Keratinocyte (primary cell): ENCODE measurements at regions not wholly inside any gene's neighbourhood (a gene's known extent, or its start where the extent isn't known, plus 50 kb on each side); places are given as distances from the start of the nearest gene placed in this dataset.

Experiments
- CTCF ChIP-seq, 3 experiments: IDR thresholded peaks in 1 of 3; conservative IDR thresholded peaks in 1 of 3; optimal IDR thresholded peaks in 1 of 3; 2 replicates in 2 of 3; 3 replicates in 1 of 3; pipeline versions ENCODE3 to v1.5.1; 2011; ENCODE audit warnings: low read length in 3 of 3, mild to moderate bottlenecking in 3 of 3, moderate library complexity in 2 of 3, control low read depth in 1 of 3, inconsistent platforms in 1 of 3; ENCODE audit not compliant: insufficient read depth in 2 of 3; ENCODE audit errors: extremely low read depth in 1 of 3
- EZH2 ChIP-seq: IDR thresholded peaks from one replicate; pipeline ENCODE4 v1.6.1; 2012; ENCODE audit warnings: inconsistent platforms, mild to moderate bottlenecking, low read length, moderate library complexity

GRCh38 chr14:98185036-98185435 is 1087.0 kb downstream of the BCL11B start:
- TF ChIP-seq CTCF (optimal IDR thresholded peaks at IDR 0.05 in 1 of 3, IDR thresholded peaks at IDR 0.05 in 1 of 3, conservative IDR thresholded peaks at IDR 0.05 in 1 of 3; ENCODE audit: extremely low read depth in 1 of 3, insufficient read depth in 2 of 3, low read length in 3 of 3) (no peak), EZH2 (no peak)
